ENCODE measurements at regions not wholly inside any gene's neighbourhood (a gene's known extent, or its start where the extent isn't known, plus 50 kb on each side); places are given as distances from the start of the nearest gene placed in this dataset.
"Not testable (repeated sequence)": the region's sequence is repeated elsewhere in the genome, so short reads cannot be mapped to it uniquely, and the experiment has no call there.

DNA sequence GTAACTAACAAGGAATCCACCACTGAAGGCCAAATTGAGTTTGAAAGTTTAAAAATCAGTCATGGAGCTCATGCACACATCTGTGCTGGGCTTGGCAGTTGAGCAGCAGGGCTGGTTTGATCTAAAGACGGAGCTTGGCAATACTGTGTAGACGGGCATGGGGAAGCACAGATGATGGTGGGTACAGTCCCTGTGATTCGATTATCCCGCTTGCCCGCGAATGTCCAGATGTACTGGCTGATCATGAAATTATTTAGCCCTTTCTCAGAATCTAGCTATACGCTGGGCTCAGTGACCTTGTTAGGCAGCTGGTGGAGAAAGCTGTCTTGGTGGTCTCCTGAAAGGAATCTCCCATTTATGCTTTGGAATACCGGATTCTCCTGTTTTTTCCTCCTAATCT is 74.8 kb upstream of the SOX11 start:
- no peak for ATAC-seq (ENCODE audit: low read depth)
- Histone ChIP-seq H3K27ac (ENCODE audit: poor library complexity, severe bottlenecking) (no peak overlapping the region), H3K4me1 (ENCODE audit: insufficient read depth, poor library complexity, severe bottlenecking) (no peaks in the 10 kb centered on the region), H3K9me3 (ENCODE audit: severe bottlenecking) (no peaks in the 10 kb centered on the region), H3K27me3 (ENCODE audit: insufficient read depth, poor library complexity, severe bottlenecking) (no peaks in the 10 kb centered on the region), H3K36me3 (ENCODE audit: low read depth) (no peaks in the 10 kb centered on the region), H3K4me3 (ENCODE audit: severe bottlenecking) (no peak overlapping the region)
- TF ChIP-seq, protein P1, sequence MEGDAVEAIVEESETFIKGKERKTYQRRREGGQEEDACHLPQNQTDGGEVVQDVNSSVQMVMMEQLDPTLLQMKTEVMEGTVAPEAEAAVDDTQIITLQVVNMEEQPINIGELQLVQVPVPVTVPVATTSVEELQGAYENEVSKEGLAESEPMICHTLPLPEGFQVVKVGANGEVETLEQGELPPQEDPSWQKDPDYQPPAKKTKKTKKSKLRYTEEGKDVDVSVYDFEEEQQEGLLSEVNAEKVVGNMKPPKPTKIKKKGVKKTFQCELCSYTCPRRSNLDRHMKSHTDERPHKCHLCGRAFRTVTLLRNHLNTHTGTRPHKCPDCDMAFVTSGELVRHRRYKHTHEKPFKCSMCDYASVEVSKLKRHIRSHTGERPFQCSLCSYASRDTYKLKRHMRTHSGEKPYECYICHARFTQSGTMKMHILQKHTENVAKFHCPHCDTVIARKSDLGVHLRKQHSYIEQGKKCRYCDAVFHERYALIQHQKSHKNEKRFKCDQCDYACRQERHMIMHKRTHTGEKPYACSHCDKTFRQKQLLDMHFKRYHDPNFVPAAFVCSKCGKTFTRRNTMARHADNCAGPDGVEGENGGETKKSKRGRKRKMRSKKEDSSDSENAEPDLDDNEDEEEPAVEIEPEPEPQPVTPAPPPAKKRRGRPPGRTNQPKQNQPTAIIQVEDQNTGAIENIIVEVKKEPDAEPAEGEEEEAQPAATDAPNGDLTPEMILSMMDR (IDR thresholded peaks at IDR 0.05; ENCODE audit: poor library complexity, severe bottlenecking), result no peak
- no peak for DNase-seq (ENCODE audit: low spot score)

DNA sequence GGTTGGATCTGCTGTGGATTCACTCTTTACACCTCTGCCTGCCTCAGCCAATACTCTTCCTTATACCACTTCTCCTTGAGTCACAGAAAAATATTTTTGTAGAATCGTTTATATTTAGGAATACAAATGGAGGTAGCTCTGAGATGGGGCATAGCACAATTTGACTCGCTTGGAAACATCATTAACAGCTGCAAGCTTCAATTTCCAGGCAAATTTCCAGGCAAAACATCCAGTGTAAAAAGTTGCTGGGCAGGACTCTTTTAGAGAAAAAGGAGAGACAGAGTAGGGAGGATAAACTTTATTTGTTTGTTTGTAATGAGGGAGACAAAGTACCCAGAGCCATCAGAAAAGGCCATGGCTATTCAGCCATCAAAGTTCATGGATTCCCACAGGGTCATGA is 74.4 kb upstream of the SOX11 start:
- ATAC-seq (ENCODE audit: low read depth), result no peak
- H3K27ac ChIP-seq (ENCODE audit: poor library complexity, severe bottlenecking), result no peak overlapping the region
- TF ChIP-seq, protein P1 (IDR thresholded peaks at IDR 0.05; ENCODE audit: poor library complexity, severe bottlenecking), result no peak

DNA sequence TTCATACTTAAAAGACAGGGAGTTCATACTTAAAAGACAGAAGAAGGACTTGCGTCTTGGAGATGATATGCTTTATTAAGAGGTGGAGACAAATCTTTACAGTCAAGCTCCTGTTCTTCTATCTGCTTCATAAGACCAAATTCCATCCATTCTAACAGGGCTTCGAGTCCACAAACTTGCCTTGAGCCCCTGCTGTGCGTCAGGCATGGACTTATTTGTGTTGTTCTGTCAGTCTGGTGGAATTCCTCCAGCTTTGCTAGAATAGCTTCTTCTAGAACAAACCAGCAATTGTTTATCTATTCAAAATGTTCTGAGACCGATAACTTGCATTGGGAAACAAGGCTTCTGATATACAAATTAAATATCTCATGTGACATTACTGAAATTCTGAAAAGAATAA is 73.9 kb upstream of the SOX11 start:
- Histone ChIP-seq H3K27ac (ENCODE audit: poor library complexity, severe bottlenecking) (no peak overlapping the region), H3K4me3 (ENCODE audit: severe bottlenecking) (no peak overlapping the region), H3K9me3 (ENCODE audit: severe bottlenecking) (no peaks in the 10 kb centered on the region), H3K36me3 (ENCODE audit: low read depth) (no peaks in the 10 kb centered on the region), H3K4me1 (ENCODE audit: insufficient read depth, poor library complexity, severe bottlenecking) (no peaks in the 10 kb centered on the region), H3K27me3 (ENCODE audit: insufficient read depth, poor library complexity, severe bottlenecking) (no peaks in the 10 kb centered on the region)
- ATAC-seq (ENCODE audit: low read depth), result no peak
- TF ChIP-seq, protein P1 (IDR thresholded peaks at IDR 0.05; ENCODE audit: poor library complexity, severe bottlenecking), result no peak
- no peak for DNase-seq (ENCODE audit: low spot score)

More for the DNA sequence above, 74.4 kb upstream of the SOX11 start:
- H3K4me1 ChIP-seq (ENCODE audit: insufficient read depth, poor library complexity, severe bottlenecking), result no peaks in the 10 kb centered on the region
- H3K9me3 ChIP-seq (ENCODE audit: severe bottlenecking), result no peaks in the 10 kb centered on the region
- no peaks in the 10 kb centered on the region for H3K27me3 ChIP-seq (ENCODE audit: insufficient read depth, poor library complexity, severe bottlenecking)
- H3K36me3 ChIP-seq (ENCODE audit: low read depth), result no peaks in the 10 kb centered on the region
- no peak overlapping the region for H3K4me3 ChIP-seq (ENCODE audit: severe bottlenecking)
- no peak for DNase-seq (ENCODE audit: low spot score)

DNA sequence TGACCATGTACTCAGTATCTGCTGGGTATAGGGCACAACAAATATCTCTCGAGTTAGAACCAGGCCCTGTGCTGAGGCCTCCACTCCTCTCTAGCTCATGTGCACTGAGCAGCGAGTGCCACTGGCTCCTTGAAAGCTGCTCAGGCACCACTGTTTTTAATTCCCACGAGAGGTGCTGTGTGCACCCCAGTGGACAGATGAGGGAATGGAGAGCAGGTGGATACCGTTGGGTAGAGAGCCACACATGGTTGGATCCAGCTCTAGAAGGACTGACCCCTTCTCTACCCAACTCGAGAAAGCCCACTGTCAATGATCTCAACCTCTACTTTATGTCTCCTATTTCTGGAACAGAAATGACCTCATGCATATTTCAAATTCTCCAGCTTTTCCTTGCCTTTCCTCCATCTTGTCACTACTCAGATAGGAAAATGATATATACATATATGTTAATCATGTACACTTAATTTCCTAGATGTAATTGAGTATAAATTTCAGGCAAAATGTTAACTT is 66.6 kb upstream of the SOX11 start:
- H3K4me1 ChIP-seq (ENCODE audit: insufficient read depth, poor library complexity, severe bottlenecking); H3K36me3 ChIP-seq (ENCODE audit: low read depth); H3K9me3 ChIP-seq (ENCODE audit: severe bottlenecking); DNase-seq (ENCODE audit: low spot score); H3K27ac ChIP-seq (ENCODE audit: poor library complexity, severe bottlenecking); ATAC-seq (ENCODE audit: low read depth); H3K27me3 ChIP-seq (ENCODE audit: insufficient read depth, poor library complexity, severe bottlenecking); H3K4me3 ChIP-seq (ENCODE audit: severe bottlenecking): not testable (repeated sequence)

DNA sequence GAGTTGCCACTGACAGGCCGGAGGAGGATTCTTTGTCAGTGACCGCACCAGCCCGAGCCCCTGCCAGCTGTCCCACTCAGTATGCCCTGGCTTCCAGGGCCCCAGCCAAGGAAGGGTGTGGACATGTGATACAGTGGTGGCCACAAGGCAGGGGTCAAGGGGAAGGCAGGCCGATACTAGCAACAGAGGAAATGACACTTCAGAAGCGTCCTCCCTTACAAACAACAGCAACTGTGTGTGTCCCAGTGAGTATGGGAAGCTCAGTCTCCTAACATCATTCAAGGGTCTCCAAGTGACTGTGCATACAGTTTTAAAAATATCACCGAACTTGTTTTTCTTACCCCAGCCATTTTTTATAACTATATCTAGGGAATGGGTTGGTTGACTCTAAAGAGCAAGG is 63.7 kb upstream of the SOX11 start:
- not testable (repeated sequence) for H3K4me3 ChIP-seq (ENCODE audit: severe bottlenecking)

DNA sequence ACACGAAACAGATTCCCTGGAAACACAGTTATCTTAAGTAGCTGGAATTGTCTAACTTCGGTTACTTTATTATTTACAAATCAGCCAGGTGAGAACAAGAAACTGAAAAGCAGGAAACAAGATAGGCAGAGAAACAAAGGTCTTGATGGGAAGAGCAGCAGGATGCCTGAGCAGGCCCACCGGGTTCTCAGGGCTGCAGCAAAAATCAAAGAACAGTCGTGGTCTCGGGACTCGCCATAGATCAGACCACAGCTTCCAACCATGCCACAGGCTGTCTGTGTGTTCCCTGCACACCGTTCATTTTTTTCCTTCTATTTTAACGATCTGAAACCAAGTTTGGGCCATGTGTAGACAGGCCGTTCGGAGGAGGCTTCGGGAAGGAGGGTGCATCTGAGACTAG is 62.7 kb upstream of the SOX11 start:
- H3K4me1 ChIP-seq (ENCODE audit: insufficient read depth, poor library complexity, severe bottlenecking); H3K9me3 ChIP-seq (ENCODE audit: severe bottlenecking): not testable (repeated sequence)

More for the DNA sequence above, 63.7 kb upstream of the SOX11 start:
- not testable (repeated sequence) for H3K9me3 ChIP-seq (ENCODE audit: severe bottlenecking); H3K4me1 ChIP-seq (ENCODE audit: insufficient read depth, poor library complexity, severe bottlenecking); DNase-seq (ENCODE audit: low spot score); ATAC-seq (ENCODE audit: low read depth); H3K27ac ChIP-seq (ENCODE audit: poor library complexity, severe bottlenecking); H3K27me3 ChIP-seq (ENCODE audit: insufficient read depth, poor library complexity, severe bottlenecking); H3K36me3 ChIP-seq (ENCODE audit: low read depth)

DNA sequence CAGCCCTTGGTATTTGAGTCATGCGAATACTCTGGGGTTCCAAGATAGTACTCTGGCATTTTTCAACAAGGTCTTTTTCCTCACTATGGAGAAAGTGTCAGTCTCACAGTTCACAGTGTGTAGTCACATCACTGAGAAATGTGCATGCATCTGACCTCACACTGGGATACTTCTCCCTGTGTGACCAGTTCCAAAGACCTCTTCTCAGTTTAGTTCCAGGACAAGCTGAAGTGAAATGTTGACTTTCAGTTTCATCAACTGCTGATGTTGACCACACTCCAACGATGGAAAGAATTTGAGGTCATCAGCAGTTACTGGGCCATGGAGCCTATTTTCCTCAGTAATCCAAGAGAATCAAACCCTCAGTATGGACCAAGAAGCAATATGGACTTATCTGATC is 55.1 kb upstream of the SOX11 start:
- not testable (repeated sequence) for H3K27me3 ChIP-seq (ENCODE audit: insufficient read depth, poor library complexity, severe bottlenecking); H3K4me1 ChIP-seq (ENCODE audit: insufficient read depth, poor library complexity, severe bottlenecking); DNase-seq (ENCODE audit: low spot score); H3K4me3 ChIP-seq (ENCODE audit: severe bottlenecking); H3K9me3 ChIP-seq (ENCODE audit: severe bottlenecking); ATAC-seq (ENCODE audit: low read depth); H3K36me3 ChIP-seq (ENCODE audit: low read depth); H3K27ac ChIP-seq (ENCODE audit: poor library complexity, severe bottlenecking)

More for the DNA sequence above, 62.7 kb upstream of the SOX11 start:
- H3K27me3 ChIP-seq (ENCODE audit: insufficient read depth, poor library complexity, severe bottlenecking); H3K36me3 ChIP-seq (ENCODE audit: low read depth); H3K4me3 ChIP-seq (ENCODE audit: severe bottlenecking); DNase-seq (ENCODE audit: low spot score); H3K27ac ChIP-seq (ENCODE audit: poor library complexity, severe bottlenecking); ATAC-seq (ENCODE audit: low read depth): not testable (repeated sequence)
